T-helper 1 cell (primary cell): ENCODE measurements at regions not wholly inside any gene's neighbourhood (a gene's known extent, or its start where the extent isn't known, plus 50 kb on each side); places are given as distances from the start of the nearest gene placed in this dataset.

Experiments
- DNase-seq, 5 donors: peaks; one replicate each; pipeline ENCODE4 v3.0.0-alpha.2; 2012 to 2020

DNA sequence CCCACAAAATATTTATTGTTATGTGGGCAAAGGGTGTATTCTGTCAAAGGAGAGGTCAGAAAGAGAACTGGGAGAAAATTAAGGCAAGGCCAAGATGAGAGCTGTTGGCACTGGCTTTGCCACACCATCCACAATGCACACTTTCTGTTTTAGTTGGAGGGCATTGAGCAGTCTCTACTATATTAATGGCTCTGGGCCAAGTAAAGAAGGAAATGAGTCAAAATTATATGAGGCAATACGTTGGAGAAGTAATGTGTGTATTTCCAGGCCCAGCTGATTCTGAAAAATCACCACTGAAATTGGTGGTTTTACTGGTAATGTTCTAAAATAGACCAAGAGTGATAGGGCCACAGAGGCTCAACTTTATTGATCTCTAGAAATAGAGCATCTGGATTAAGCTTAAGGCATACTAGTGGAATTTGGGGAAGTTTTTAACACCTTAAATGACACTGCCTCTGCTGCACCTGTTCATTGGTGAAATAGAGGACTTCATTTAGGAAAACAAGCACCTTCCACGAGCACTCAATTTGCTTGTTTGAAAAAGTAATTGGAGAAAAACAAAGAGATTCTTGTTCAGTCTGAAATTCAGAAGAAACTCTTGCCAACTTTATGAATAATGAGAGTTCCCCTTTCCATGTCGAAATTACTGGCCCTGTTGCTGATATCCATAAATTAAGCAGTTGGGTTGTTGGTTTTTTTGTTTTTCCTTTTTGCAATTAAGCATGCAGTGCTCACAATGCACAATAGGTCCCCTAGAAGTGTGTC, 424.9 kb downstream of the ADGRL2 start:
- peak in 1 of 5 donors; percentile 5 for DNase-seq

DNA sequence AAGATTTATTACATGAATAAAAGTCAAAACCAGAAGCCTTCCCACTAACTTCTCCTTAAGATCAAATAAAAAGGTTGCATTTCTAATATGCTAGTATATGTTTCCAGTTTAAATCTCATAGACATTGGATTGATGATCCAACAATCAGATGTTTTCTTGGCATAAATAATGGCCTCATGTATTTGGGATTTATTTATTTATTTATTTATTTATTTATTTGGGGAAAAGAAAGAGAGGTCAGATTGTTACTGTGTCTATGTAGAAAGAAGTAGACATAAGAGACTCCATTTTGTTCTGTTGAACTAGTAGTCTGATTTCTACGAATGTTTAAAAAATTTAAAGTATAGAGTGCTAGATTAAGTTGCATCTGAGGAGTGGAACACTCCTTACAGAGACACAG, 422.4 kb downstream of the ADGRL2 start:
- no peak for DNase-seq

DNA sequence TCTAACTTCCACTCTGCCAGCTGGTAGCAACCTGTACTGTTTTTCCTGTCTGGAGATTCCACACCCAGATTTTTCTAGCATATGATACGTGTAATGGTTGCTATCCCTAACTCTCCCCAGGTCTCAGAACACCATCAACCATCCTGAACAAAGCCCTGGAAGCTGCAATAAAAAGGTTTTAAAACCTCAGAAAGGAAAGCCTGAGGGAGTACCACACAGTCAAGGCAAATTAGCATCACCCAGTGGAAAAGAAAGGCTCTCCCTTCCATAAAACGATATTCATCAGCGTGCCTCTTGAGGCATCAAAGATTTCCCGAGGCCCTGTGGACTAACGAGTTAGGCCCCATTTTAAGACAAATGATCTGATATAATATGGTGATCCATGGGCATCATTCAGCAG, 421.0 kb downstream of the ADGRL2 start:
- DNase-seq = no peak

DNA sequence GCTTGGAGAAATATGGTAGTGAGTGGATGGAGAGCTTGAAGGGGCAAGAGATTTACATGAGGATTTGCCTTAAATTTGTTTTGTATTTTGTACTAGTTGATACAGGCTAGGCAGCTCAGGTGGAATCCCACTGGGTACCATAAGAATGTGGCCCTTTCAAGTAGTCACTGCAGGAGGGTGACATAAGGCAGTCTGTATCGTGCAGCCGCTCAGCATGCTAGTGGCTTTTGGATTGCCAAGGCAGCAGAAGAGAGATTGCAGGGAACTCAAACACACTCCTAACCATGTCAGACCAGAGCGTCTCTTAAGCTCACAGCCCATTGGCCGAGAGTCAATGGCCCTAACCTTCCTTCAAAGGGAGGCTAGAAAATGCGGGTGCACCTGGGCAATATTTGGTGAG, 420.0 kb downstream of the ADGRL2 start:
- DNase-seq = no peak

DNA sequence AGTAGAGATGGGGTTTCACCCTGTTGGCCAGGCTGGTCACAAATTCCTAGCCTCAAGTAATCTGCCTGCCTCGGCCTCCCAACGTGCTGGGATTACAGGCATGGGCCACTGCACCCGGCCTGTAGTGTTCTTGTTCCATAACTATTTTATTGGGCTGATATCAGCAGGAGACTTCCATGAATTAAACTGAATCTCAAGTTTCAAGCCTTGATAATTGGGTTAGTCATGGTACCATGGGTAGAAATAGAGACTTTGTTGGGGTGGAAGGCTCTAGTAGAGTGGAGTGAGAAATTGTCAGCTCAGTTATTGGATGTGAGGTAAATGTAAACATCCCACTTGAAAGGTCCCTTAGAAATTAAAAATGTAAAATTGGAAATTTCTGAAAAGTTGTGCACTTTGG, 419.1 kb downstream of the ADGRL2 start:
- DNase-seq = no peak

DNA sequence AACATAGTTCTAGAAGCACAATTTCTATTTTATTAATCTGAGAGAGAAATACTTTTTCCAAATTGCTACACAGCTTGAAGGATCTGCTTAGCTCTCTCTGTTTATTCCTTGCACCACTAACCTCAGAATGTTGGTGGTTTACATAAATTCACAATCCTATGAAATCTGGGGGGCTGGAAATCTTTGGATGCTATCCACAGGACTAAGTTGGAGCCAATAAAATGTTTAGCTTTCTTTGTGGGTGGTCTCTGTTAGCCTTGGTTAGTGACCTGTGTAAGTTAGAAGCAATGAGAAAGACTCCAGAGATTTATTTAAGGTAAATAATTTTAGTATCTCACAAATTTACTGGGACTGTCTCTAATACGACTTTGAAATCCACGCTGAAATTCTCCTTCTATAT, 418.1 kb downstream of the ADGRL2 start:
- no peak for DNase-seq

DNA sequence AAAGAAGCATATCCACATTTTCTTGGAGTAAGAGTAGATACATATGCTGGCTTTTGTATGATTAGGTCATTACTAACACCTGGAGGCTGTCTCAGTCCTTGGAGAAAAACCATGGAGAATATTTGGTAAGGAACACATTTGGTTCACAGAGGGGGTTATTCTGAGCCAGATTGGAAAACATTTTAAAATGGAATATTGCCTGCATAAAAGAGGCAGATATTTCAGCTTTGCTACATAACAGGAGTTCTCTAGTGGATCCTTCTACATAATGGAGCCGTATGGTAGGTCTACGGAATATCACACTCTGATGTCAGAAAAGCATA, 415.1 kb downstream of the ADGRL2 start:
- no peak for DNase-seq

DNA sequence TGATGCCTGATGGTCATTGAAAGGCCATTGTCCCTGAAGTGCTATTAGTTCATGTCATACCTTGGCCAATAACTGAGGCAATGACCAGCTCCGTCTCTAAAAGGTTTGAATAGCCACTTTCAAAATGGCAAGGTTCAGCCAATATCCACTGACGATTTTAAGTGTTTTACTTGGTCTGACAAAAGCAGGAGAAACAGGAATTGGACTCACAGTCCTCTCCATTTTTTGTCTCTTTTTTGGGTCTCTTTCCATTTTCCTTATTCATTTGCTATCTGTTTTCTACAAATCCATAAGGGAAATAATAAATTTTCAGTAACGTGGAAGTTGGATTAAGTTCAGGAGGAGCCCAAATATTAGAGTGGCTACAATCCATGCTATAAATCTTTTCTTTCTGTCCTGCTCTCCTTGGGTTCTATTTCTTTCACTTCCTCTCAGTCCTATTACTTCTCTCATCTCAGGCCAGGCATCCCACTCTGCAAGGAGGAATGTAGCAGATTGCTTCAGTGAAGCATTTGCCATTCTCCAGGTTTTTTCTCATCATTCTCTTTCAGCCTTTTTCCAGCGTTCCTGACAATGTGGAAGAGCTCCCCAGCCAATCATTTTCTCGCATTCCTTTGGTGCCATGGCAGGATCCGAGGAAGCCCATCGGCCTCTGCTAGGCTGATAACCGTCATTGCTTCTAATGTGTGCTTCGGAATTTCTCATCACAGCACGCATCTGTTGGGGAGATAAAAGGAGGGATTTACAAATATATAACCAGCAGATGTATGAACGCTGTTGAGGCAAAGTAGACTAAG, 414.5 kb downstream of the ADGRL2 start:
- no peak for DNase-seq

DNA sequence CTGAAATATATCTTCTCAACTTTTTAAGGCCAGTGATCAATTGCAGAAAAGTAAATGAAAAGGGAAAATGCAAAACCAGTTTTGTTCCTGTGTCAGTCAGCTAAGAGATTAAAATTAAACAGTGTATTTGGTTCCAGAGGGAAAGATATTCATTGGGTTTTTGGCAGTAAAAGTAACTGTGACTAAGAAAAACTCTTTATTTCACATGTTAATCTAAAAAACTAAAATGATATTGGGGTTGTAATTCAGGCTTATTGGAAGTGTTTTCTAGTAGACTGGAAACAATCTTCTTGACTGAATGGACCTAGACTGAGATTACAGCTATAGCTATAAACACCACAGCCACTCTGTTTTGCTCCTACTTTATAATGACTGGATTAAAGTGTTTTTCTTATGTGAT, 413.9 kb downstream of the ADGRL2 start:
- no peak for DNase-seq

DNA sequence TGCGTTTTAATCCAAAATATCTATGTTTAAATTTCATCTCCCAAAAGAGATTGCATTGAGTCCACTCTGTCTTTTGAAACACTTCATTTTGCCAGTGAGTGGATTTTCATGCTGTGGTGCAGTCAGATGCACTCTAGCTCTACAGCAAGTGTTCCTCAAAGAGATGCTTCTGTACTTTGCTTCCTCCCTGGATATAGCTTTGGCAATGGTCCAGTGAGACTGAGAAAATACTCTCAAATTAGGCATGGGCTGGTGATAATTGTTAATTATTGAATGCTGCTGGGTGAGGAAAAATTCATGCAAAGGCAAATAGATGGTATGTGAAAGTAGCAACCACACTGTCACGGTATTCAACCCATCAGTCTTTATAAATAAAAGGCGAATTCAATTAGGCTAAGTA, 396.9 kb downstream of the ADGRL2 start:
- DNase-seq = no peak

DNA sequence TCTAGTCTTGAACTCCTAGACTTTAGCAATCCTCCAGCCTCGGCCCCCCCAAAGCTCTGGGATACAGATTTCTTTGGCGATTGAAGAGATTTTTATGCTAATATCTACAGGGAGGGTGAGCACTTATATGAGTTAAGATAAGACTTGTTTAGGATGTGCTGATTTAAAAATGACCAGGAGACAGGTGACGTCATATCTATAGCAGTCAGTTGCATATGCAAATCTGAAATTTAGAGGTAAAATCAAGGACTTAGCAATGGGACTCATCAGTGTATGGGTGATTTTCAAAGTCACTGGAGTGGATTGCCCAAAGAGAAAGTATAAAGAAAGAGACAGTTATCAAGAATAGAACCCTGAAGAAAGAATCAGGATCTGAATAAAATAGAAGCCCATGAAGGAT, 394.5 kb downstream of the ADGRL2 start:
- DNase-seq = no peak

DNA sequence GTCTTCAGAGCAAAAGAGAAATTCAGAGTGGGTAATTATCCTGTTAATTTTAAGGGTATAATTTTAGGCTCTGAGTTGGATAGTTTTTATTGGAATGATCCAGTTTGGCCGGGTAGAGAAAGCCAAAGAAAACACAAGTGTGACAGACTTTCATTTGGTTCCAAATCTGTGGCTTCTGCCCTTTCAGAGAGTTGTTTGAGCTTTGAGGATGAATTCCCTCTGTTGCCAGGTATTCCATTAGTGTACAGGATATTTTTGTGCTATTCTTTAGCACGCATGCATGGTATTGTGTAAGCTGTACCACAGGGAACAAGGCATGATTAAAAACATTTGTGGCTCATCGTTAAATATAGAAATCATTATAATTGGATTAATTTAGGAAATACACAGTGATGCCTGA, 384.4 kb downstream of the ADGRL2 start:
- DNase-seq = no peak

DNA sequence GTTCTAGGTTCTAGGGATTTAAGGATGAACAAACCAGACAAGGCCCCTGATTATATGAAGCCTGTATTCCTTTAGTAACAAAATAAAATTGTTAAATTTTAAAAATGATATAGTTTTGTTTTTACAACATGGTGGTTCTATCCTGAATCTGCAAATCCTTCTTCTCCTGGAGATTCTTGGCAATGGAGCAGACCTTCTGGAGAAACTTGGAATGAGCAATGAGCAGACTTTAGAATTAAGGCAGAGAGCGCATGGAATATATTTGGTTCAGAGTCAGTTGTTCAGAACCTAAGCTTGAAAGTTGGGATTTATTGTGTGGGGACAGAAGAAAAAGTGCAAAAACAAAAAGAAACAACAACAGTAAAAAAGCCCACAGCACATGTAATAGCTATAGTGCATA, 381.1 kb downstream of the ADGRL2 start:
- DNase-seq = no peak

DNA sequence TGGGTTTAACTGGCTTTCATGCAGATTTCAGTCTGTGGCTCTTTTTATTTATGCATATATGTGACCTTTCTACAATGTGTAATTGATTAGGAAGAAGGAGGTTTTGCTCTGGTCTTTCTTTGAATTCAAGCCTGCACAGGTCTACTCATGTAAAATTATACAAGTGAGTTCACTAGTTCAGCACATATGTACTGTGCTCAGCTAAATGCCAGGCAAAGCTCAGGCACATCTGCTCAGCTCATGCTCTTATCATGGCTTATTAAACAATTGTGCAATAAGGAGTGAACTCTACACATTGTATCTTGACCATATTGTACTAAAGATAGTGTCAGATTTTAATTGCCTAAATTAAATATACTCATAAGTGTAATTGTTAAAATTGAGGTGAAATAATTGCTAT, 378.4 kb downstream of the ADGRL2 start:
- DNase-seq = no peak

DNA sequence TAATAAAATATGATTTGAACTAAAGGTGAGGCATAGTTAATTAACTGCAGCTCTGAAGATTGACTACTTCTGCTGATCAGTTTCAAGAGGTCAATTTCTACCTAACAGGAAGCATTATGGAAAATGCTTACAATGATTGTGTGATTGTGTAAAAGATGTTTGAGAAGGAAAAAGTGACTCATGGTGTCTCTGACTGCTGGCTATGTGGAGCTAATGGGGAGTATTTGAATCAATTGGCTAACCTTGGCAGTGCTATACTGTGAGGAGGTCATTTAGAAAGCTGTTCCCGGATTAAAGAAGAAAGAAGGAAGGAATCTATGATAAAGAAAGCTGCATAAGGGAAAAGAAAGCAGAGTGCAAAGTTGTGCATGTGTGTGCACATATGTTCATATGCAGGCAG, 376.5 kb downstream of the ADGRL2 start:
- no peak for DNase-seq

DNA sequence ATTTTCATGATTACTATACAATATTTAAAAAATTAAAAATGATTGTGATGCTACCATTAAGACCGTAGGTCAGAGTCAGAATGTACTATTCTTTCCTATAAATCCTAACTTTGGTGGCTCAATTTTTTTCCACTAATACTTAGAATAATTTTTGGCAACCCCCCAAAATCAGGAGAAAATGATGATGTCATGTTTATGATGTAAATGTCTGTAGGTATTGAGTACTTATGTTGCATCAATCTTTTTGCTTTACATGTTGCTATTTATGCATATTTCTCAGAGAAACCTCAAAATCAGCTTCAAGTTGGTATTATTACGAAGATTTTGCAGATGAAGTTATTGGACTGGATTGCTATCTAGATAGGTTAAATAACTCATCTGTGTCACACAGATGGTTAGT, 371.2 kb downstream of the ADGRL2 start:
- DNase-seq = no peak

DNA sequence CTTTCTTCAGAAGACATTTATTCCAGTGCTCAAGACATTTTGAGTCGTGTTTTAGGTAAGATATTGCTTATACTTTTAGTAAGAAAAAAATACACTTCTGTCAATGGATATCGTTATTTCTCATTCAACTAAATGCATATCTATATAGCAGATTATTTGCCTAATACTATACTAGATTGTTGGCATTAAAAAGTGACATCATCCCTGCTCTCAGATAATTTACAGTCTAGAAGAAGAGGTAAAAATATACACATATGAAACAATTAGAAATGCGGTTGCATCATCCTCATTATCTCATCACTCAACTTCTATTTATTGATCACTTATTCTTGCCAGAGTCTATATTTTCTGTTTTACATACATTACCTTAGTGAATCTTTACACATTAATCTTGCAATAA, 367.7 kb downstream of the ADGRL2 start:
- no peak for DNase-seq

DNA sequence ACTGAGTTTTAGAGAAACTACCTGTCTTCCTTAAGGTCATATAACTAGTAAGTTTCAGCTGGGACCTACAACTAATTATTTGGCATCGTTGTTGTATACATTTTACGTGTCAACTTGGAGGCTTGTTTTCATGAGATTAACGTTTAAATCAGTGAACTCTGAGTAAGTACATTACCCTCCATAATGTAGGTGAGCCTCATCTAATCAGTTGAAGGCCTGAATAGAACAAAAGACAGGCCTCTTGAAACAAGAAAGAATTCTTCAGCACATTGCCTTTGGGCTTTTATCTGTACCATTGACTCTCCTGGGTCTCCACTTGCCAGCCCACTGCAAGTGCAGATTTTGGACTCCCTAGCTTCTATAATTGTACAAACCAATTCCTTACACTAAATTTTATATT, 364.6 kb downstream of the ADGRL2 start:
- DNase-seq = no peak

DNA sequence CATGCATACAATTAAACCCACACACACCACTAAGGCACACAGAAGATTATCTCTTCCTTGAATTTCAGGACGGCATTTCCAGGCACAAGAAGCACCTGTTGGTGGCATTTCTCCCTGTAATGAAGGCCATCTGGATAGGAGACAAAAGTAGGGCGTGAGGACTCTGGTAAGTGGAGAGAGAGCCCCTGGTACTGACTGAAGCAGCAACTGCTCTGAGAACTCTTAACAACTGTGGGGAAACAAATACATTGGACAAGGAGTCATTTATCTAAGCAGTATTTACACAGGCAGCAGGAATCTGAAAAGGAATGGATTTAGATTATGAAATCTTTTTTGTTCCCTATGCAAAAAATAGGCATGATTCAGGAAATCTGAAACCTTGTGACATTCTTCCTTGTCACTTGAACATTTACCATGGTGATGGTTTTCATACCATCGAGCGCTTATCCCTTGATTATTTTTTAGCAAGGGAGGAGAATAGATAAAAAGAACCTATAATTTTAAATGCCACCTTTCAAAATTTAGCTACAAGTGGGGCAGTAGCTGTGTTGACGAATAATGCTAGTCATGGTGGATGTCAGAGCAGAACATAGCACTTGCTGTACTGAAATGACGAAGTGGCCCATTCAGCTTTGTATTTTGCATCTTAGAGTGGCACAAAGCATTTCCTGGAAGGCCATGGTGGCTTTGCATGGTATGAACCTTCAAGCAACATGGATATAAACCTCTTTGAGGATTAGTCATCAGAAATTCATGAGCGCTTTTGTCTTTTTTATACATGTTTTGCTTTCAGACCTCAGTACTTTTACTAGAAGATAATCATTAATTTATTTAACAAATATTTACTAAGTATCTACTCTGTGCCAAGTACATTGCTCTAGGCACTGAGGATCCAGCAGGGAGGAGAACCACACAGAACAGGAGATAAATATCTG, 362.0 kb downstream of the ADGRL2 start:
- peak in 1 of 5 donors; percentile 1 for DNase-seq

DNA sequence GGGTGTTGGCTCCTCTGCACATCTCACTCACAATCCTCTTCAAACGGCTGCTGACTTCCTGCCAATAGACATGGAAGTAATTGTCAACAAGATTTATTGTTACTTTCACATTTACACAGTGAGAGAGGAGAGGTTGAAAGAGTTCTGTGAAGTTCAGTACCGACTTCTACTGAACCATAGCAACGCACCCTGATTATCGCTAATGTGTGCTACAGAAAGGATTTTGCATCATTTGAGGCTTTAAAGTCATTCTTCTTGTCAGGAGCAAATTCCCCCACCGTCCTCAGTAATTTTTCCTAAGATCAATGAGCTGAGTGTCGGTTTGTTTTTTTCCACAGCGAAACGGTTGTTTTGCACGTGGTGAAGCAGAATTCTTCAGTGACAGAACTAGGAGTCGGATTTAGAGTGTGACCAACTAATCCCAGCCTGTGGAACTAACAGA, 361.0 kb downstream of the ADGRL2 start:
- DNase-seq = peak in 1 of 5 donors; percentile 28

DNA sequence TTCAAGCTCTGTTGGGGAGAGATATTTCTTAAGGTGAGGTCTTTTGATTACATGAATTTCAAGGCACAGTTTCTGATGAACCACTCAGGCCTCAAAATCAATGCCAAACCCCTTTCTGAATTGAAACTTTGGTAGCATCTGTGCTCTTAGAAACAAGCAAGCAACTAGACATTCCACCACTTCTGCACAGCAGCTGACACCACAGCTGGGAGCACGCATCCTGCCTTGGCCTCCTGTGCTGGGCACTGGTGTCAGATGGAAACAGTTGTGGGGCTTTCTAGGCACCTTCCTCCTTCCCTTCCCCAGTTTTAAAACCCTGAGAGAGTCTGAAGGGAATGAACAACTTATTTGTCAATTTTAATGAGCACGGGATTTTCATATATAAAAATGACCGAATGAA, 360.2 kb downstream of the ADGRL2 start:
- DNase-seq = peak in 1 of 5 donors; percentile 0

DNA sequence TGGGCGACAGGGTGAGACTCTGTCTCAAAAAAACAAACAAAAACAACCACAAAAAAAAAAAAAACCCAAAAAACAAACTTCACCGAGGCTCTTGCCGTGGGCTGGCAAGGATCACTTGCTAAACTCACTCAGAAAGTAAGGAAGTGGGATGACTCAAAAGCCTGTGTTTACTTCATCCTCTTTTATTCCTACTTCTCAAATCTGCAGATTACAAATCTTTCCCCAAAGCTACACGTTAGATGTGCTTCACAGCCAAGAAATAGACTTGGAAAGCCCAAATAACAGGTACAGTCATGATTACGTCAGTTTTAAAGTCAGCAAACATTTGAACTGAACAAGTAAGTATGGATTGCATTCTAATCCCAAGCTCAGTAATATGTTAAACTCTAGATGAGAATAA, 359.3 kb downstream of the ADGRL2 start:
- DNase-seq = no peak

DNA sequence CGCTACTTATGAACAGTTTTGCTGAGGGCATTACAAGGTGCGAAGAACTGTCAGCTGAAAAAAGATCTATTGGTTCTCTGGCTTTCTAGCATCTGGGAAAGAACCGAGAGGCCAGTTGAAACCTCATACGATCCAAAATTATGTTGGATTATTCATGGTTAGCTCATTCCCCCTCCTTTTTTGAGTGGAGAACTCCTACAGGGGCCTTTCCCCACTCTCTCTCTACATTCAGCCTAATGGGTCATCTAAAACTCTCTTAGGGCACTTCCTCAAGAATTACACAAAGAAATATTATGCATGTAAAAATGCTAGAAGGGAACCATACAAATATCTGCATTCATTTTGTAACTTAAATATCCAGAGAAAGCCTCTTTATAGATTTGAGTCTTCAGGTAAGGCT, 358.2 kb downstream of the ADGRL2 start:
- DNase-seq = no peak
